ENCODE measurements at regions not wholly inside any gene's neighbourhood (a gene's known extent, or its start where the extent isn't known, plus 50 kb on each side); places are given as distances from the start of the nearest gene placed in this dataset.

DNA sequence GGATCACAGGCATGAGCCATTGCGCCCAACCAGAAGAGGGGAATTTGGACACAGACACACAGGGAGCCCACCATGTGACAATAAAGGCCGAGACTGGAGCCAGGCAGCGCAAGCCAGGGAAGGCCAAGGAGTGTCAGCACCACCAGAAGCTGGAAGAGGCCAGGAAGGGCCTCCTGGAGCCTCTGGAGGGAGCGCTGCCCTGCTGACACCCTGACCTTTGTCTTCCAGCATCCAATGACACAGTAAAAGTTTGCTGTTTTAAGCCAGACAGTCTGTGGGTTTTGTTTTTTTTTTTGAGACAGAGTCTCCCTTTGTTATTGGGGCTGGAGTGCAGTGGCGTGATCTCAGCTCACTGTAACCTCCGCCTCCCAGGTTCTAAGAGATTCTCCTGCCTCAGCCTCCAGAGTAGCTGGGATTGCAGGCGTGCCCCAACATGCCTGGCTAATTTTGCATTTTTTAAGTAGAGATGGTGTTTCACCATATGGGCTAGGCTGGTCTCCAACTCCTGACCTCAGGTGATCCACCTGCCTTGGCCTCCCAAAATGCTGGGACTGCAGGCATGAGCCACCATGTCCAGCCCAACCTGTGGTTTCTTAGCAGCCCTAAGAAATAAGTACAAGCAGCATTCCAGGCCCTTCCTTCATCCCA lies 215.8 kb downstream of the CTTN start:
- DNase-seq, result no peak

GRCh38 chr11:70615036-70615875 lies 216.9 kb downstream of the CTTN start:
- DNase-seq, result no peak

DNA sequence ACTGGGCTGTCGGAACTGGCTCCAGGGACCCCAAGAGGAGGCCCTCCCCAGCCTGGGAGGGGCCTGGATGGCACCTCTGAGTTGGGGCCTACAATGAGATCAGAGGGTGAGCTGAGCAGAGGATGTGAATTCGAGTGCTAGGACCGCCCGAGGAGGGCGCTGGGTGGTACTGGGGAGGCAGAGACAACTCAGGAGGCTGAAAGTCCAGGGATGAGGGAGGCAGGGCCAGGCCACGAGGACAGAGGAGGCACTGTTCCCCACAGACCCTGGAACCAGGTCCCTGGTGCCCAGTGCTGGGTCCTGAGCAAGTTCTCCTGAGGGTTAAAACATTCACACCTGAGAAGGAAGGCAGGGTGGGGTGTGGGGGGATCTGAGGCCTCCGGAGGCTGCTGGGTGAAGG lies 218.0 kb downstream of the CTTN start:
- no peak for DNase-seq

DNA sequence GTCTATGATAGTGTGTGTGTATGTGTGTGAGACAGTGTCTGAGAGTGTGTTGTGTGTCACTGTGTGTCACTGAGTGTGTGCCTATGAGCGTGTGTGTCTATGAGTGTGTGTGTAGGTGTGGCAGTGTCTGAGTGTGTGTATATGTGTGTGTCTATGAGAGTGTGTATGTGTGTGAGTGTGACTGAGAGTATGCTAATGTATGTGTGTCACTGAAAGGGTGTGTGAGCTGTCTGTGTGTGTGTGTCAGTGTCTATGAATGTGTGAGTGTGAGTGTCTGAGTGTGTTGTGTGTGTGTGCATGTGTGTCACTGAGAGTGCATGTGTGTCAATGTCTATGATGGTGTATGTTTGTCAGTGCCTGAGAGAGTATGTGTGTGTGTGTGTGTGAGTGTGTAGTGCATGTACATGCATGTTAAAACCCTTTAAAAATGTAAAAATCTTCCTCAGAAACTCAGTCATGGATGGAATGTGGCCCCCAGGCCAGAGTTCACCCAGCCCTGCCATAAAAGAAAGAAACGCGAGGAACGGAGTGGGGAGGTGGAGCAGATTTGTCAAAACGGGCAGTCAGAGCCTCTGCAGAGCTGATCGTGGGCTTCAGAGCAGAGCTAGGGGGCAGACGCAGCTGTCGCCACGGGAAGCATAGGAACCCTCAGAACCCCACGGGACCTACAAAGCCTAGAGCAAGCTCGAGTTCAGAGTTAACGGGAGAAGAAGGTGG lies 218.8 kb downstream of the CTTN start:
- DNase-seq, result no peak

DNA sequence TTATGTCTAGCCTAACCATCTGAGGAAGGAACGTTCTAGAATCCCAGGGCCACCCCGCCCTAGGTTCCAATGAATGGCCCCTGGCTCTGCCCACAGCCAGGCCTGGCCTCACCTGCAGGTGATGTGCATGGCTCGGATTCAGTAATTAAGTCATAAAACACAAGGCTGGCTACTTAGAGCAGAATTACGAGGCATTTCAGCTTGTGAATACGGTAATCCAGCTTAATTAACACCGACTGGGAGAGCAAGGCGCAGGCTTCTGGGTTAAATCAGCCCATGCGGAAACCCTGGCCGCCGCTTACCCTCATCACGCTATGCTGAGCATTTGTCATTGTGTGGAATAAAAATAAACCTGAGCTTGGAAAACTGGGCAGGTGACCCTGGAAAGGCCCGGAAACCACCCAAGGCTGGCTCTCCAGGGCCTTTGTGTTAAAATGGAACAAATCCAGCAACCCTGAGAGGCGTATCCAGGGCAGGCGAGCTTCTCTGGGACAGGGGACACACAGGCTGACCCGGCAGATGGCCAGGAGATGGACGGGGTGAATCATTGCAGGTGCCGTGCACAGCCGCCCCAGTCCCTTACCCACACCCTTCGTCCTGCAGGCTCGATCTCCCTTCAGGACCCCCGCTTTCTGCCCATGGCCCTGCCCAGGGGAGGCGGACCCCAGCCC lies 220.2 kb downstream of the CTTN start:
- no peak for DNase-seq

- no peak for DNase-seq
These were observed 221.3 kb downstream of the CTTN start for GRCh38 chr11:70619591-70619990.

DNA sequence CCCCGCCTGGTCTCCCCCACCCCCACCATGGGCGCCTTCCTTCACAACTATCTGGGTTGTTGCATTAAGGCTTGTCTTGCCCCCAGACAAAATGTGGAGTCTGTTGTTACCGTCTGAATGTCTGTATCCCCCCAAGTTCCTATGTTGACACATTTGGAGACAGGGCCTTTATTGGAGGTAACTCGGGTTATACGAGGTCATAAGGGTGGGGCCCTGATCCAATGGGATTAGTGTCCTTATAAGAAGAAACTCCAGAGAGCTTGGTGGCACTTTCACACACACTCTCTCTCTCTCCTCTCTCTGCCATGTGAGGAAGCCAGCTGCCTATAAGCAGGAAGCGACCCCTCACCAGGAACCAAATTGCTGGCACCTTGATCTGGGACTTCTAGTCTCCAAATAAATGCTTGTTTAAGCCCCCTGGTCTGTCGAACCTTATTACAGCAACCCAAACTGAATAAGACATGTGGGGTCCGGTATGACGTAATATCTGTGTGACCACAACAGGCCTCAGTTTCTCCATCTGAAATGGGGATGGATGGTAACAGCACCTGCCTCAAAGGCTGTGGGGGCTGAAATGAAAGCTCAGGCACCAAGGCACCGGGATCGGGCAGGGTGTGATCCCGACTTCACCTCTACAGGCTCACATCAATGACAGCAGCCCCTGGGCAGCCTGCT lies 222.3 kb downstream of the CTTN start:
- DNase-seq, result no peak

DNA sequence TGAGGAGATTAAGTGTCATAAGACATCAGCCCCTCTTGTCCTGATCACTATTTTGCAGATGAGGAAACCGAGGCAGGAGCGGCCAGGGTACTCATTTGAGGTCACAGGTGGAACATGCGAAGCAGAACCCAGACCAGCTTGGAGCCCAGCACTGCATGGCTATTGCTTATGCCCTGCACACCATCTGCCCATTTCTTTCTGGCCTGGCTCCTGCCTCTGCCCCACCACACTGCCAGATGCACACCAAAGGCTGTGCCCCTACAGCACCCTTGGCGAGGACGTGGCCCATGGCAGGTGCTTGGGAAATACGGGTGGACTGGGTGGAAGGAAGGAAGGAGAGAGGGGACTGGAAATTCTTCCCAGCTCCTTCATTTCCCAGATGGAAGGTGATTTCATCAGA lies 222.9 kb downstream of the CTTN start:
- no peak for DNase-seq

- DNase-seq, result no peak
These were observed 223.8 kb downstream of the CTTN start for GRCh38 chr11:70622091-70622490.

- DNase-seq, result no peak
These were observed 225.7 kb downstream of the CTTN start for GRCh38 chr11:70623906-70624597.

DNA sequence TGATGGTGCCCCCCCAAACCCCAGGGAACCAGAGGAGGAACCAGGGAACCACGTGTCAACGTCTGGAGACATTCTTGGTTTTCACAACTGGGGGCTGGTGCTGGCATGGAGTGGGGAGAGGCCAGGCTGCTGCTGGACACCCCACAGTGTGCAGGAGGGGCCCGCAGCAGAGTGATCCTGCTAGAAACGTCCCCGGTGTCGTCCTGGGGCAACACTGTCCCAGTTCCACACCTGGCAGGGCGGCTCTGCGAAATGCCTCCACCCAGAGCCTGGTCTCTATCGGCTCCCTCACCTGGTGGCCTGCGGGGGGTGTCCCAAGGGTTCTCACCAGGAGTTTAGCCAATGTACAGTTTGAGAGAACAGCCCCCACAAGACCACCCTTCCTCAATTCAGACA lies 226.3 kb downstream of the CTTN start:
- no peak for DNase-seq

- no peak for DNase-seq
These were observed 226.7 kb downstream of the CTTN start for GRCh38 chr11:70625051-70625450.

GRCh38 chr11:70625582-70626518 lies 227.5 kb downstream of the CTTN start:
- no peak for DNase-seq

DNA sequence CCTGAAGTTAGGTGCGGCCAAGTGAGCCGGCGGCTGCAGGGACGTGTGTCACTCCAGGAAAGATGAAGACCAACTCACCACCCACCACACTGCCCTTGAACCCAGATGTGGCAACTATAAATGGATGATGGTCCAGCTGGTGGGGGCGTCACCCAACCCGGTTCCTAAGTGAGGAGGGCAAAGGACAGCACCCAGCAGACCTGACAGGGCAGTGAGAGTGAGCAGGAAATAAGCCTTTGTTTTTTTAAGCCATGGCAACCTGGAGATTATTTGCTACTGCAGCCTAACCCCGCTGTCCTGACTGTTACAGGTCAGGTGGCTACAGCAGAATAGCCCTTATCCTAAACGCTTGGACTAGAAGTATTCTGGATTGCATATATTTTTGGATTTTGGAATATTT lies 228.9 kb downstream of the CTTN start:
- DNase-seq, result no peak

GRCh38 chr11:70628176-70628854 lies 230.0 kb downstream of the CTTN start:
- DNase-seq, result no peak

DNA sequence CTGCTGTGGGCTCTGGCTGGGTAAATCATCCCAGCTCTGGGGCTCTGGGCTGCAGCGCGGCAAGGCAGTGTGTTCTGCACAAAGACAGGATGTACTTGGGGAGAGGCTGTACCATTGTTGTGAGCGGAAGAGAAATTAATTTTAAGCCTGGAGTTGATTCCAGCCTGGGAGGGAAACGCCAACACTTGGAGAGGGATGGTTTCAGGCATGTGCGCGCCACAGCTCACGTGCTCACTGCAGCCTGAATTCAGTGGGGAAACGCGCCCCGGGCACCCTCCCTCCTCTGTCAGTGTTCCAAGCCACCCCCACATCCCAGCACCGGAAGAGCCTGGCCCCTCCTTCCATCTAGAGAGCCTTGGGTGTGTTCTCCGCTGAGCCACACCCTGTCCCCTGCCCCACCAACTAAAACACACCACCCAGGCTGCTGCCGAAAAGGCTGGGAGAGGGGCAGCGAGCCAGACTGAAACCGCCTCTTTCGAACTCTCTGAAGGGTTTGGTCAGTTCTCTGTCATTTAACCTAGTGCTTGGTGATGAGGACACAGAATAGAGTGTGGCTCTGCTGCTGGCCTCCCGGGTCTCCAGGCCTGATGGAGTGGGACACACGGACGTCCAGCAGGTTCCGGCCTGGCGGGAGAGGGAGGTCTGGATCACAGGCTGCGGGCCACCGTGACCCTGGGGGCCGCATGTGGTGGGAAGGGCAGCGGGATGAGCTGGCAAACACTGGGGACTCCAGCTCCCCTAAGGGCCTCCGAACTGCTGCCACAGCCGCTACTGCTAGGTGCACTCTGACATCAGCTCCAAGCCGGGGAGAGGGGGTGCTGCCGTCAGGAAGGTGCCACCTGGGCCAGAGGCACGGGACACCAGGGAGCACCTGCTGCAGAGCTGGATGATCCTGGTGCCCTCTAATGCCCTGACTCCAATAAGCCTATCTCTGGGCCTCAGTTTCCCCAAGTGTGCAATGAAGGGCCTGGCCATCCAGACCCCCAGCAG lies 230.8 kb downstream of the CTTN start:
- DNase-seq, result no peak

DNA sequence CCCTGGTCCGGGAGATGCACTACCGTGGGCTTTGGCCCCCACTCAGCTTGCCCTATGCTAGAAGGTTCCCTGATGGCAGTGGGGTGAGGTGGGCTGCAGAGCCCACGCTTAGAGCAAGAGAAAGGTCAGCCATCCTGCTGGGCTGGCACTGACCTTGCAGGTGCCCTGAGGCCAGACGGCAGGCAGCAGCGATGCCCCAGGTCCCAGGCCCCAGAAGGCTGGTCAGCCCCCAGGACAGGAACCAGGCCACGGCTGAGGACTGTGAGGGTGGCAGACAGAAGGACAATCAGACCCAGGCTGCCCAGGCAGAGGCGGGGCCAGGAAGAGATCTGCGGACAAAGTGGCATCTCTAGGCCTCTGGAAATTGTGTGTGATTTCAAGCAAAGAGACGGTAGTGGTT lies 231.7 kb downstream of the CTTN start:
- no peak for DNase-seq

- no peak for DNase-seq
These were observed 232.7 kb downstream of the CTTN start for GRCh38 chr11:70630816-70631623.
